HG02759 (cell line): ENCODE measurements at regions not wholly inside any gene's neighbourhood (a gene's known extent, or its start where the extent isn't known, plus 50 kb on each side); places are given as distances from the start of the nearest gene placed in this dataset.

Source experiments
- ATAC-seq: cut with Tn5 transposase; IDR thresholded peaks from one replicate; pipeline ENCODE4 v1.9.1; 2021; ENCODE audit warnings: mild to moderate bottlenecking, moderate library complexity; ENCODE audit not compliant: unreplicated experiment

DNA sequence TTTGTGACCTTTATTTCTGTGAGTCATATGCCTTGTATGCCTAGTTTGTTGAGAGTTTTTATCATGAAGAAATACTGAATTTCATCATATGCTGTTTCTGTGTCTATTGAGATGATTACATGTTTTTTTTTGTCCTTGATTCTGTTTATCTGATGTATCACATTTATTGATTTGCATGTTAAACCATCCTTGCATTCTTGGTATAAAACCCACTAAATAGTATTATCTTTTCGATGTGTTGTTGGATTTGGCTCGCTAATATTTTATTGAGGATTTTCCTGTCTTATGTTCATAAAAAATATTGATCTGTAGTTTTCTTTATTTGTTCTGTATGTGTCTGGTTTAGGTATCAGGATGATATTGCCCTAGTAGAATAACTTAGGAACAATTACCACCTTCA, 164.7 kb upstream of the CHRM3 start:
- ATAC-seq: no peak

DNA sequence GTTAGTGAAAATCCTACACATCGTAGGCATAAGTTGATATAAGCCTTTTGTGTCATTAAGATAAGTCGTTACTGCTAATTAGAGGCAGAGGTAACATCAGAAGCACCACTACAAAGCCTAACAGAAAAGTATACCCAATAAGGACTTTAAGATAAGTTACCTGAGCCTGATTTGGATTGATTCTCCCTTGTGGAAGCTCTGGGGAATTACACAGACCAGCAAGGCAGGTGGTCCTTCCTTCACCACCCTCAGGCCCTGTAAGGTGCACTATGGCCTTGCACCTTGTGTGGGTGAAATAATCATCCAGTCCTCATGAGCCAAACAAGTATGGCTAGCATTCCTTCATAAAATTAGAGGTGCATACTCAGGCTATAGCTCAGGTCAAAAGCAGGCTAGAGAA, 166.7 kb upstream of the CHRM3 start:
- ATAC-seq: no peak

DNA sequence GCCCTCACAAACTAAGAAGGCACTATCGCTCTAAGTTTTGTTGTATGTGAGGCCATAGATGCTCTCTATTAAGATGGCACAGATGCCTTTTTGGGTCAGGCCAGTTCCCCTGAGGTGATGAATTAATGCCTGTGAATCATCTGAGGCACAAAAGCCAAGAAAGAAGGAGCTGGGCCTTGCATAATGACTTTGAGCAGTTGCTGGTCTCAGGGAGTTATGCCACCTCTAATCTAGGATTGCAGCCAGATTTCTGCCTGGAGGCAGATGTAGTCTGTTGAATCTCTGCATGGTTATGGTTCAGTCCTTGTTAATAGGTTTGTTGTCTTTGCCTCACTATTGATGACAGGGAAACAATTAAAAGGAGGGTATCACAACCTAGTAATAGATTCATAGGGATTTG, 168.1 kb upstream of the CHRM3 start:
- ATAC-seq: no peak

DNA sequence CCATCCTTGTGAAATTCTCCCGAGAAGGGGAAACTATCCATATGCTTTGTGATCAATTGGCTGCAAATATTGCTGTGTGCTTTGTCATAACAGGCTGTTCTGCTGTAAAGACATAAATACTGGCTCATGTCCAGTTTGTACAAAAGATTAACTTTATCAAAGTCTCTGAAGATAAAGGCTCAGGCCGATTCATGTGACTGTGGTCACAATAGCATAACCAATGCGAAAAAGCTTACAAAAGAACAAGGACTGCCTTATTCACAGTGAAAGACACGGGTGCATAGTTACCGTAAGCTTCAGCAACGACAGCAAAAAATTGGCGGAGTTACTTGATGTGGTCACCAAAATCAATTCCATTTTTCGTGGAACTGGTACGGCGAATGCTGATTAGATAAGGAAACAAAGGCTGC, 173.6 kb upstream of the CHRM3 start:
- ATAC-seq: no peak

DNA sequence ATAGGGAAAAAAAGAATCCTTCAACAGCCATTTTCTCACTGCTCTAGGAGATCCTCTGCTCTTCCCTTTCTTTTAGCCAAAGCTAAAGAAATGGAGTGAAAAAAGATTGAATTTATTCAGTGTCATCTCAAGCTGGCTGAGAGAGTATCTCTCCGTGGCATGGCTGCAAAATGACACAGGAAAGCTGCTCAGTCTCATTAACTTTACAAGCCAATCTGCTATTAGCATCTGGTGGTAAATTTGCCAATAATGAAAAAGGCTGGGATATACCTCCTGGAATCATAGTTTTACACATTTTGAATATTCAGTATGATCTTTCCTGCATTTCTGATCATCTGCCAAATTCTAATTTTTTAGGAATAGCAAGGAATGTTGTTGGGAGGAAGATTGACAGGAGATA, 176.8 kb upstream of the CHRM3 start:
- no peak for ATAC-seq

DNA sequence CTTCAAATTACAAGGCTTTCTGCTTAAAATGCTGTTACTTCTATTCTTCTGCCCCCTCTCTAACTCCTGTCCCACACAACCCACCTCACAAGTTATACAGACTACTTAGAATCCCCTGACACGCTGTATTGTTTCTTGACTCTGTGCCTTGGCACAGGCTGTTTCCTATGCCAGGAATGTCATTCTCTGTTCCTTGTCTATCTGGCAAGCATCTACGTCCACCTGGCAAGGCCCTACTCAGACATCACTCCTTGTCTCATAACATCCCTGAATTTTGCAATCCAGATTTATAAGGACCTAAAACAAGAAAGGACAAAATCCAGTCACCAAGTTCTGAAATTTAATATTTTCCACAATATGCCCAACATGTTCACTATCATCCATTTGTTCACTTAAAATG, 182.0 kb upstream of the CHRM3 start:
- no peak for ATAC-seq

DNA sequence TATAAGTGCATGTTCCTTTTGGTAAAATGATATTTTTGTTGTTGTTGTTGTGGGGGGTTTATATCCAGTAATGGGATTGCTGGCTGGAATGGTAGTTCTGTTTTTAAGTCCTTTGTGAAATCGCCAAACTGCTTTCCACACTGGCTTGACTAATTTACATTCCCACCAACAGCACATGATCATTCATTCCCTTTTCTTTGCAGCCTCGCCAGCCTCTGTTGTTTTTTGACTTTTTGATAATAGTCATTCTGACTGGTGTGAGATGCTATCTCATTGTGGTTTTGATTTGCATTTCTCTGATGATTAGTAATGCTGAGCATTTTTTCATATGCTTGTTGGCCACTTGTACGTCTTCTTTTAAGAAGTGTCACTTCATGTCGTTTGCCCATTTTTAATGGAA, 188.5 kb upstream of the CHRM3 start:
- no peak for ATAC-seq

DNA sequence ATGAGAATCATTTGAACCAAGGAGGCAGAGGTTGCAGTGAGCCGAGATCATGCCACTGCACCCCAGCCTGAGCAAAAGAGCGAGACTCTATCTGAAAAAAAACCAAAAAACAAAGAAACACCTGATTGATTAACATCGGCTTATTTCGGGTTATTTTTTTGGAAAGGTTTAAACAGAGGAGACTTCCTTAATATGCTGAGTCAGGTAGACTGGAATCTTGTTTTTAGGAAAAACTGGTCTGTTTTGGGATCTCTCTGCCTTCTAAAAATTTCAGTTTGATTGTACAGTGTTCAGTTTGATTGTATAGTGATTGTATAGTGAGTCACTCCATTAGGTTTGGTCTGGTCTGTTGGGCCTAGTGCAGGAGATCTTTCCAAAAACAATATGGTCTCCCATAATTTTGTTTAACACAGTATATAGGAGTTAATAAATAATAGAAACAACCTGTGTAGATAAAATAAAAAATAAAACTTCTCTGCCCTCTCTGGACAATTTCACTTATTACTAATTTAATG, 196.3 kb upstream of the CHRM3 start:
- ATAC-seq: no peak

DNA sequence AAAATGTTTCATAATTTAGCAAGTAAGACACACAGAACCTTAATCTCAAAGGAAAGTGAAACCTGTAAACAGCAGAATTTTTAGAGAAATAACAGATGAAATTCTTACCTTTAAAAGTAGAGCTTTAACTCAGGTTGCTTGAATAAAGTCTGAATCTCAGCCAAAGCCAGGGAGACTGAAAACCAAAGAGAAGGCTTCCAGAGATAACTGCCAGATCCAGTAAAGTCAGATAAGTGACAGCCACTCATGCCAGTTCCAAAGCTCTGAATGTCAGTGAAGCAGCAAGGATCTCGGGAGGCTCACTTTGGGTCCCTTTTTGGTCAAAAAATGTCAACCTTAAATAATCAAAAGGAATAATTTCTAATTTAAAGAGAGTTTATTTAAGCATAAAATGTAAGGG, 199.9 kb upstream of the CHRM3 start:
- ATAC-seq: no peak

DNA sequence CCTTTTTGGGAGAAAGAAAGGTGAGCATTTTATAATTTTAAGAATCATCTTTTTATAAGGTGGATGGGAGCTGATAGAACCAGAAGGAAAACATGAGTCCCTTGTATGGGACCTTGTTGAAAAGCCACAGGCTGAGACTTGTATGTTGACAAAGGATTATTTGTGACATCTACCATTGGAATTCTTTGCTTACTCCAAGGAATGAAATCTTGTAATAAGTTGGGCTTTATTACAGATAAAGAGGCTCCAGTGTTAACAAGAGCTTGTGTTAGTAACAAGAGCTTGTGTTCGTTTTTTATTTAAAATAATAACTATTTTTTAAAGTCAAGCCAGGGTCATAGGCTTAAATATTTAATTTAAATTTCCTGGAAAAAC, 201.1 kb upstream of the CHRM3 start:
- no peak for ATAC-seq

DNA sequence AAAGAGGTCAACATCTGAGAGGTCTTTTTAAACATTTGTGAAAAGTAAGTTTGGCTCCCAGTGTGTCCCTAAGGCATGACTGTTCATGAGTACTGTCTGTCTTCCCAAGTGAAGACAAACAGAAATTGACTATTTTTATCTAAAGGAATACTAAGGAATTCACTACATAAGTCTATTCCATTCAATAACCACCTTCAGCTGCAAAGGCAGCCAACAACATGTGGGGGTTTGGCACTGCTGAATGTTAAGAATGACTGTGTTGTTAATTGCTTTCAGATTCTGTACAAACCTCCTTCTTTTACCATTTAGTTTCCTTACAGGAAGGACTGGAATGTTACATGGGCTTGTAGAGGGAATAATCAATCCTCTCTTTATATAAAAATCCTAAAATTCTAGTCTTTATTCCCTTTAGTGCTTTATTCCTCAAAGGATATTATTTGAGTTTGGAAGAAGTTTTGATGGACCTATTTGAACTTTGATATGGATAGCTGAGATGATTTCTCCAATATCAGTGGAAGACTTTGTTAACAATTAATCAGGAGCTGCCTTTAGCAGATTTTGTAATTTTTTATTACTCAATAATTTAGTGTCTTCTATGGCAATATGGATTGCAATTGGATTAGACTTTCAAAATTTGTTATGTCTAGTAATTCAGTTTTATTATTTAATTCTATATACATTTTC, 201.7 kb upstream of the CHRM3 start:
- ATAC-seq: no peak

DNA sequence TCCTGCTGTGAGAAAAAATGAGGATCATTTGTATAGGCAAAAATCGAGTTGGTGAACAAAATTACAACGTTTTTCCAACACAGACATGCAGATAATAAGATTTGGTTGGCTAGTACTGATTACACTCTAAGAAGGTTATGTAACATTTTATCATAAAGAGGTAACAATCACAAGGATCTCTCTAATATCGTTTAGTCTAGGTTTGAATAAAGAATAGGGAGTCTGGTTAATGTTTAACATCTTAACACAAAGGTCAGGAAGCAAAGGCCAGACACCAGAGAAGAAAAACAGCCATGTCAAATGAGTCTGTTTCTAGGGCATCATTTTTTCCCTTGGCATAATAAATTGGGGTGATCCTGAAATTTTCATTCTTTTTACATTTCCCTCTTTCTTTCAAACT, 207.4 kb upstream of the CHRM3 start:
- no peak for ATAC-seq

DNA sequence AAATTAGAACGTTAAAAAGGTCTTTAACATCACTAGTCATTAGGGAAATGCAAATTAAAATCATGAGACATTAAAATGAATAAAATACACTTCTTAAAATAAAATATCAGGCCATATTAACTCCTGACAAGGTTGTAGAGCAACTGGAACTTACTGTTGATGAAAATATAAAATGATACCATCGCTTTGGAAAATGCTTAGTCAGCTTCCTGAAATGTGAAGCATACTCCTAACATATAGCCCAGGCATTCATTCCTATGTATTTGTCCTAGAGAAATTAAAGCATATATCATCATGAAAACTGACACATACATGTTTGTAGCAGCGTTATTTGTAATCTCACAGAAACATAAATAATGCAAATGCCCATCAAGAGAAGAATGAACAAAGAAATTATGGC, 211.5 kb upstream of the CHRM3 start:
- no peak for ATAC-seq

DNA sequence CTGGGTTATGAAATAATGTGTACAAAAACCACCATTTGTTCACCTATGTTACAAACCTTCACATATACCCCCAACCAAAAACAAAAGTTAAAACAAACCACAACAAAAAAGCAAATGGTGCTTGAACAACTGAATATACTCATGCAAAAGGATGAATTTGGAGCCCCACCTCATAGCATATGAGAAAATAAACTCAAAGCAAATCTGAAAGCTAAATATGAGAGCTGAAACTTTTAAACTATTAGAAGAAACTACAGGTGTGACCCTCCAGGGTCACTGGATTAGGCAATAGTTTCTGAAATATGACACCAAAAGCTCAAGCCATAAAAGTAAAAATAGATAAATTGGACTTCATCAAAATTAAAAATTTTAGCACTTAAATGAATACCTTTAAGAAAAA, 215.5 kb upstream of the CHRM3 start:
- ATAC-seq: no peak

DNA sequence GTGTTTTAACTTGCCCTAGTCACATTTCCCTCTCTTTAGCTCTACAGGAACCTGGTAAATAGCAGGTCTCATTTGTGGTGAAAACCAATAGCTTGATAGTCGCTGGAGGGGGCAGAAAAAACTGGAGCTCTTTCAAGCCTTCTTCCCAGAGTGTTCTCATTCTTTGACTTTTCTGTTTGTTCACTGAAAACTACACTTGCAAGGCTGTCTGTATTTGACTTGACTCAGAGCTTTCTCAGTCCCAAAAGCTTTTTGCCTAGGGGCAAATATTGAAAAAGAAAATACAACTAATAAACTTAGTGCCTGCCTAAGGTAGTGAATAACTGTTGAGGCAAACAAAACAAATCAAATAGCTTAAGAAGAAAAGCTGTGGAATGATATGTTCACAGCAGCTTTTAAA, 217.1 kb upstream of the CHRM3 start:
- no peak for ATAC-seq

DNA sequence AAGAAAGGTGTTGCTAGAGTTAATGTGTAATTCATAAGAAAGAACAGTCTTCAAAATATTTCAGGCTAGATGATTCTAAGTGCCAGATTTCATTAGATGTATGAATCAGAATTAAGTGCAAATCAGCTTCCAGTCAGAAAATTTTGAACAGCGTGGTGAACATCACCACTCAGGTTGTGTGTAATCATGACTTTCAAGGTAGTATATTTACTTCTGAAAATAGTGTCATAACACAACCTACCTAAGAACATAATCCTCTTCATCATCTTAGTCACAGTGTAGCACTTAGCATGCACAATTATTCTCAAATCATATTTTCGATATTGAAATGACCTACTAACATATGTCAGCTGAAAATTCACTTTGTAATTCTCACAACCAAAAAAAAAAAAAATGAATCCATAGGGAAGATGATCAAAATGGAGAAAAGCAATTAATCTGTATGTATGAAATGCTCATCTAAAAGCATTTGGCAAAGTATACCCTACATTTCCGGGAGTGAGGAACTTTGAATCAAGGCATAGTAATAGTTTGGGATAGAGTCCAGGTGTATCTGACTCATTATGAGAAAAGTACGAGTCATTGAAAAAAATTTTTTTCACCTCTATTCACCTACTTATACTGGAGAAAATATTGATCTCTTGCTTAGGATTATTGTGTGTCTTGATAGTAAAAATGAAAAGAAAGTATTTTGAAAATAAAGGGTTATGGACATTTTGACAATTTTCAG, 221.8 kb upstream of the CHRM3 start:
- no peak for ATAC-seq

DNA sequence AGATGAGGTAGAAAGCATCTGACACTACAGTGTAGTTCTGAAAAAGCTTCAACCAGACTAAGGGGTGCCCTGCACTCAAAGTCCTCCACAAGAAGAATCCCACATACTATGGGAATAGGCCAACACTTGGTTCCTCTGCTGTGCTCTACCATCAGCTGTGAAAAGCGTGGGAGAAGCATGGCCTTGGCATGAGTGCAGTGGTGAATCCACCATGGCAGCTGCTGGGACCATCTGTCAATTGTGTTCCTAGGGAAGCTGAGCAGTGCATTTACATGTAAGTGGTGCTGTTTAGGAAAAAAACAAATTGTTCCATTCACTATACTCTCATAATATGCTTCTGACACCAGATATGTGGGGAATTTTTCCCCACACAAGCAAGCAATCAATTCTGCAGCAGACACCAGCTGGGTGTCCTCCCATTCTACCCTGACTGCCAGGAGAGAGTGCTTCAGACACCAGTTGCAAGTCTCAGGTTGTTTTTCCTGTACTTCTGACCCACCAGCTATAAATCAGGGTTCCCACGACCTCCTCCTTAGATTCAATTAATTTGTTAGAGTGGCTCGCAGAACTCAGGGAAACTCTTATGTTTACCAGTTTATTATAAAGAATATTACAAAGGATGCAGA, 230.8 kb upstream of the CHRM3 start:
- ATAC-seq: no peak

DNA sequence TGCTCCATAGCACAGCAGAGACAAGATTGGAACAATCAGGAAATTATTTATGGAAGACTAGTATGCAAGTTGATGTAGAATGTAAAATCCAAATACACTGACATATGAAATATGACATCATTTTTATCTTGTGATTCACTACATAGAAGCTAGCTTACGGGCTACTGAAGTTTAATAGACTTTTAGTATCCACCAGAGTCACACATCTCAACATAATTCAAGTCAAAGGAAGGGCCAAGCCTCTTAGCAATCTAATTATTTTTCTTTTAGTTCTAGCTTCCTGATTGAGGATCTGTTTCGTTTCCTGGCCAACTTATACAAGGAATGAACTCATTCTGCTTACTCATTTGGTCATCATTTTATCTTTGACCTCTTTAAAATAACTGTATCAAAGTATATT, 234.4 kb upstream of the CHRM3 start:
- no peak for ATAC-seq

DNA sequence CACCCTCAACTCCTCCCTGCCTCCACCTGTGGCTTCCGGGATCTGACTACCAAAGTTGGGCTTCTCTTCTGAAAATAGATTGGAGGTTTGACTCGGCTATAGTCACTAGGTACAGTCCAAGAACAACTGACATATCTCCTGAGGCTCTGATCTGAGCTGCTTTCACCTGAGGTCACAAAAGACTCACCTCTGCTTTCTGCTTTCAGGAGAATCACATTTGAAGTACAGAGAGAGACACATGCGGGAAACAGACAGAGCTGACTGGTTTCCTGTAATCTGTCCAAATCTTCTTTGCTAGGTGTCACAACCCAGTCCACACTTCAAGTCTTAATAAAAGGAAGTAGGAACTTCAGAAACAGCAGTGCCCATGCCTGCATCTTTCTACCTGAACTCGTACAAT, 245.4 kb upstream of the CHRM3 start:
- no peak for ATAC-seq

DNA sequence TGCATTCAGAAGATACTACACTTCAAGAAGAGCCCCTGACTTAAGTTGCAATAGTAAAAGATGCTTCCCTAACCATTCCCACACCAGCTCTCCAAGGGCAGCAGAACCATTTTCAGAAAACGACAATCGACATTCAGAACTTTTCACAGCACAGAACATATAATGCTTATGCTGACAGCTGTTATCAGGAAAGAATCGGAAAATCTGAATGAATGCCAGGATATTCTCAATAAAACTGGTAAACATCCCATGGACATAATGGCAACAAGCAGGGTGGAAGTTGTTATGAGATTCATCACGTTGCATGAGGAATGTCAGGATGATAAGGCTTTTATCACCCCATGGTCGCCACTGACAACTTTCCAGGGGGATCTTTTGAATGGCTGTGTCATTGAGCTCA, 246.6 kb upstream of the CHRM3 start:
- no peak for ATAC-seq

DNA sequence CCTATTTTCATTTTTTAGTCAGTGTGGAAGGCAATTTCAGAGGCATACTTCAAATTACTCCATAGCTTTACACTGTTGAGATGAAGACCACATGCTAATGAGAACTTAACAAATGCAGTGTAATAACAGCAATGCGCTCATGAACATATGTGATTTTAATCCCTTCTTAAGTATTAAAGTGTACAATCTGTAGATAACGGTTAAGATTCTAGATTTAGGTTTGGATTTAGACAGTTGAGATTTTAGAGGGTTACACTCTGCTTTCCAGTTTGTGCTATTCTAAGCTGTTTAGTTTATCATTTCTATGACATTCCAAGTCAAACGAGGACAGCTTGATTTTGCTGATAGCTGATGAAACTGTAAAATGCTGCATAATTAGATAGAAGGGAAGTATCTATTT, 257.8 kb upstream of the CHRM3 start:
- no peak for ATAC-seq

DNA sequence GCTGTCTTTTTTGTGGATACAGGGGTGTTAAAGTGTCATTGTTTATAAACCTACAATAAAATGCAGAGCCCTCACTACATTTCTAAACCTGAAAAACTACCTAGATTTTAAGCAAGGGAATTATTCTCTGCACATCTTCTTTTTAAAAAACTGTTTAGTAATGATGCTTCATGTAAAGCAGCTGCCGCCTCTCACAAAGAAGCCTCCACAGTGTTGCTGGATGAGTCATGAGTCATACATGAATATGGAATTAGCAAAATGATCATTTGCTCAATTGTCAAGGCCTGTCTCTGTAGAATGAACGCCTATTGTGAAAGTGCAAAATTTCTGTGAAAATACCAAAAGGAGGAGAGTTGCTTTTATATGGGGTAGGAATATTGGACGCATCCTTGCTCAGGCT, 259.5 kb upstream of the CHRM3 start:
- no peak for ATAC-seq
